Thyroid gland (tissue), 4 donors: ENCODE measurements at regions not wholly inside any gene's neighbourhood (a gene's known extent, or its start where the extent isn't known, plus 50 kb on each side); places are given as distances from the start of the nearest gene placed in this dataset.

Experiments
- DNase-seq, 2 donors: peaks; one replicate each; pipeline ENCODE4 v3.0.0-alpha.2; 2019
- H3K27ac ChIP-seq, 3 donors: fragments of 200-600 bp; sonication (generic); 1 replicate in 2 of 3; 2 replicates in 1 of 3; pipeline ENCODE4 v1.5.1; 2016 to 2019; ENCODE audit warnings: mild to moderate bottlenecking in 1 of 3, moderate library complexity in 1 of 3
- H3K27me3 ChIP-seq: fragments of 200-600 bp; sonication (generic); one replicate; pipeline ENCODE4 v1.5.1; 2019
- H3K36me3 ChIP-seq, 2 donors: fragments of 200-600 bp; sonication (generic); one replicate each; pipeline ENCODE4 v1.5.1; 2016 to 2019
- H3K4me1 ChIP-seq, 2 donors: fragments of 200-600 bp; sonication (generic); one replicate each; pipeline ENCODE4 v1.5.1; 2017 to 2019
- H3K4me3 ChIP-seq, 3 donors: fragments of 200-600 bp; sonication (generic); replicated peaks in 1 of 3; 1 replicate in 2 of 3; 2 replicates in 1 of 3; pipeline ENCODE4 v1.5.1; 2016; ENCODE audit warnings: mild to moderate bottlenecking in 1 of 3
- H3K9me3 ChIP-seq: fragments of 200-600 bp; sonication (generic); one replicate; pipeline ENCODE4 v1.5.1; 2017
- CTCF ChIP-seq, 6 experiments: fragments of 200-600 bp in 3 of 6; fragments of 450-650 bp in 3 of 6; sonication (generic) in 3 of 6; IDR thresholded peaks; one replicate each; pipeline ENCODE4 v1.5.1; 2016 to 2019; ENCODE audit warnings: antibody characterized with exemption in 6 of 6, mild to moderate bottlenecking in 2 of 6, inconsistent platforms in 1 of 6, moderate library complexity in 1 of 6
- POLR2A ChIP-seq, 2 donors: fragments of 450-650 bp; IDR thresholded peaks; one replicate each; pipeline ENCODE4 v1.6.1; 2017; ENCODE audit warnings: antibody characterized with exemption in 2 of 2, mild to moderate bottlenecking in 2 of 2, moderate library complexity in 1 of 2
- WGBS, 2 donors: methylation state at CpG; one replicate each; pipeline ENCODE4 v1.1.5; 2017; 5-methylcytosine and 5-hydroxymethylcytosine counted together
- intact Hi-C: fragments of 100-400 bp; cut with DNase I; formaldehyde crosslinking; loops from one replicate; pipeline ENCODE4 v1.15.1; 2023

- intact Hi-C loops, result no loop called here
- no peak overlapping the region for H3K27ac ChIP-seq
- no peaks in the 10 kb centered on the region for H3K36me3 ChIP-seq
- 89 to 93% methylated on average over 8 to 14 of the region's 14 CpGs for WGBS, 2 donors
- no peak overlapping the region for H3K4me3 ChIP-seq
- H3K9me3 ChIP-seq, result no peaks in the 10 kb centered on the region
- DNase-seq, result no peak
- no peaks in the 10 kb centered on the region for H3K27me3 ChIP-seq
- no peaks in the 10 kb centered on the region for H3K4me1 ChIP-seq
- no peak for TF ChIP-seq CTCF (IDR thresholded peaks at IDR 0.05)
- no peak for TF ChIP-seq POLR2A (IDR thresholded peaks at IDR 0.05)
Observed at GRCh38 chr2:10187661-10188060, 65.1 kb downstream of the RRM2 start.

- DNase-seq, result no peak
- H3K9me3 ChIP-seq, result no peaks in the 10 kb centered on the region
- no peak overlapping the region for H3K4me3 ChIP-seq
- intact Hi-C loops, result no loop called here
- no peaks in the 10 kb centered on the region for H3K4me1 ChIP-seq
- H3K36me3 ChIP-seq, result no peaks in the 10 kb centered on the region
- WGBS, 2 donors, result 92% methylated on average over 4 to 7 of the region's 7 CpGs
- H3K27me3 ChIP-seq, result no peaks in the 10 kb centered on the region
- TF ChIP-seq CTCF (IDR thresholded peaks at IDR 0.05), result peak in 1 of 6 experiments; percentile 13
- no peak for TF ChIP-seq POLR2A (IDR thresholded peaks at IDR 0.05)
- H3K27ac ChIP-seq, result no peak overlapping the region
Observed at GRCh38 chr2:10188211-10188610, 65.7 kb downstream of the RRM2 start.

- no peaks in the 10 kb centered on the region for H3K9me3 ChIP-seq
- peaks cover under 1 to 4% of the 10 kb centered on the region in 2 donors for H3K4me1 ChIP-seq
- H3K27me3 ChIP-seq, result no peaks in the 10 kb centered on the region
- intact Hi-C loops, result no loop called here
- H3K4me3 ChIP-seq, result no peak overlapping the region
- DNase-seq, result no peak
- no peak for TF ChIP-seq CTCF (IDR thresholded peaks at IDR 0.05)
- TF ChIP-seq POLR2A (IDR thresholded peaks at IDR 0.05), result no peak
- no peak overlapping the region for H3K27ac ChIP-seq
- H3K36me3 ChIP-seq, result no peaks in the 10 kb centered on the region
- WGBS, 2 donors, result 97% methylated on average over 8 to 12 of the region's 12 CpGs
Observed at GRCh38 chr2:10188729-10189305, 66.3 kb downstream of the RRM2 start.

- Histone ChIP-seq H3K27me3 (no peaks in the 10 kb centered on the region), H3K36me3 (no peaks in the 10 kb centered on the region), H3K4me1 (peaks cover 12 to 17% of the 10 kb centered on the region in 2 donors), H3K9me3 (no peaks in the 10 kb centered on the region), H3K4me3 (no peak overlapping the region), H3K27ac (no peak overlapping the region)
- intact Hi-C loops, result no loop called here
- WGBS, 2 donors, result 98 to 99% methylated on average over 3 of the region's 3 CpGs
- TF ChIP-seq CTCF (IDR thresholded peaks at IDR 0.05) (no peak), POLR2A (IDR thresholded peaks at IDR 0.05) (no peak)
- DNase-seq, result no peak
Observed at GRCh38 chr2:10190255-10190654, 67.7 kb downstream of the RRM2 start.

GRCh38 chr2:10190737-10191532 lies 68.4 kb downstream of the RRM2 start:
- intact Hi-C loops, result no loop called here
- 96% methylated on average over 7 to 8 of the region's 10 CpGs for WGBS, 2 donors
- Histone ChIP-seq H3K4me1 (peaks cover 12 to 18% of the 10 kb centered on the region in 2 donors), H3K27ac (no peak overlapping the region), H3K9me3 (no peaks in the 10 kb centered on the region), H3K27me3 (no peaks in the 10 kb centered on the region), H3K36me3 (no peaks in the 10 kb centered on the region), H3K4me3 (no peak overlapping the region)
- no peak for DNase-seq
- TF ChIP-seq CTCF (IDR thresholded peaks at IDR 0.05) (no peak), POLR2A (IDR thresholded peaks at IDR 0.05) (no peak)
